HG02759 (cell line): ENCODE measurements at regions not wholly inside any gene's neighbourhood (a gene's known extent, or its start where the extent isn't known, plus 50 kb on each side); places are given as distances from the start of the nearest gene placed in this dataset.
"Not testable (repeated sequence)": the region's sequence is repeated elsewhere in the genome, so short reads cannot be mapped to it uniquely, and the experiment has no call there.

Experiments used
- ATAC-seq: cut with Tn5 transposase; IDR thresholded peaks from one replicate; pipeline ENCODE4 v1.9.1; 2021; ENCODE audit warnings: mild to moderate bottlenecking, moderate library complexity; ENCODE audit not compliant: unreplicated experiment

- no peak for ATAC-seq
These were observed 2695.0 kb upstream of the DEFB115 start for GRCh38 chr20:28562510-28562898.

GRCh38 chr20:28562899-28563521 lies 2694.5 kb upstream of the DEFB115 start:
- not testable (repeated sequence) for ATAC-seq

GRCh38 chr20:28564024-28564423 lies 2693.4 kb upstream of the DEFB115 start:
- ATAC-seq, result not testable (repeated sequence)

- ATAC-seq, result not testable (repeated sequence)
These were observed 2692.6 kb upstream of the DEFB115 start for GRCh38 chr20:28564688-28565463.

GRCh38 chr20:28575991-28576390 lies 2681.5 kb upstream of the DEFB115 start:
- ATAC-seq, result not testable (repeated sequence)

- not testable (repeated sequence) for ATAC-seq
These were observed 2665.8 kb upstream of the DEFB115 start for GRCh38 chr20:28591680-28592079.

GRCh38 chr20:28593383-28593782 lies 2664.1 kb upstream of the DEFB115 start:
- not testable (repeated sequence) for ATAC-seq

- not testable (repeated sequence) for ATAC-seq
These were observed 2663.0 kb upstream of the DEFB115 start for GRCh38 chr20:28594476-28594875.

- not testable (repeated sequence) for ATAC-seq
These were observed 2655.5 kb upstream of the DEFB115 start for GRCh38 chr20:28602006-28602402.

- ATAC-seq, result peak; percentile 99
These were observed 2654.9 kb upstream of the DEFB115 start for GRCh38 chr20:28602403-28603217.

- ATAC-seq, result not testable (repeated sequence)
These were observed 2654.3 kb upstream of the DEFB115 start for GRCh38 chr20:28603218-28603577.

- no peak for ATAC-seq
These were observed 2641.1 kb upstream of the DEFB115 start for GRCh38 chr20:28616354-28616753.

GRCh38 chr20:28619956-28620651 lies 2637.4 kb upstream of the DEFB115 start:
- ATAC-seq, result not testable (repeated sequence)

GRCh38 chr20:28625112-28625511 lies 2632.4 kb upstream of the DEFB115 start:
- not testable (repeated sequence) for ATAC-seq

GRCh38 chr20:28640831-28641230 lies 2616.6 kb upstream of the DEFB115 start:
- not testable (repeated sequence) for ATAC-seq
